BE2C (cell line): ENCODE measurements at regions not wholly inside any gene's neighbourhood (a gene's known extent, or its start where the extent isn't known, plus 50 kb on each side); places are given as distances from the start of the nearest gene placed in this dataset.

Experiments
- DNase-seq: peaks from one replicate; pipeline ENCODE4 v3.0.0-alpha.2; 2020
- H3K27me3 ChIP-seq: fragments of 250-450 bp; sonication (Bioruptor Pico); 2 replicates; pipeline ENCODE4 v1.5.1; 2020; ENCODE audit warnings: mild to moderate bottlenecking
- H3K36me3 ChIP-seq: fragments of 250-450 bp; sonication (Bioruptor Pico); 2 replicates; pipeline ENCODE4 v1.5.1; 2020; ENCODE audit warnings: mild to moderate bottlenecking
- H3K4me1 ChIP-seq: fragments of 250-450 bp; sonication (Bioruptor Pico); 2 replicates; pipeline ENCODE4 v1.5.1; 2020
- H3K4me3 ChIP-seq: 2 replicates; pipeline ENCODE4 v1.5.1; 2011; ENCODE audit warnings: low read depth, low read length
- H3K9me3 ChIP-seq: fragments of 250-450 bp; sonication (Bioruptor Pico); 2 replicates; pipeline ENCODE4 v1.5.1; 2020
- TF ChIP-seq, protein P1 (sequence below): IDR thresholded peaks from 2 replicates; pipeline ENCODE4 v1.5.1; 2012; ENCODE audit warnings: mild to moderate bottlenecking, low read depth, low read length

DNA sequence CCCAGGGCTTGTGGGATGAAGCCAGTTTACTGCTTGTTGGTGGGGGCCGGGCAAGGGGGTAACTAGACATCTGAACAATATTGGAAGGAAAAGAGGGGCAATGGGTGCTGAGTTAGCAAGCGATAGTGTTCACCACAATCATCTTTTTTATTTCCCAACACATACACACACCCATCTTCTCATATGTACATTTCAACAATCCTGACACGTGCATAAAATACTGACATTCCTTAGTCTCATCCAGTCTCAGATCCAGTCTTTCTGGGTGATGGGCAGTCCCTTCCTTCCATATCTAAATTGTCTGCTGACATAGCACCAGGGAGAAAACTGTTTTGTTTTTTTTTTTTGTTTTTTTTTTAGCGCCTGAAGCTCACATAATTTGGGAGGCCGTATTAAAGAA lies 333.6 kb upstream of the TRPC7 start:
- no peaks in the 10 kb centered on the region for H3K36me3 ChIP-seq
- no peak overlapping the region for H3K4me3 ChIP-seq
- TF ChIP-seq, protein P1, sequence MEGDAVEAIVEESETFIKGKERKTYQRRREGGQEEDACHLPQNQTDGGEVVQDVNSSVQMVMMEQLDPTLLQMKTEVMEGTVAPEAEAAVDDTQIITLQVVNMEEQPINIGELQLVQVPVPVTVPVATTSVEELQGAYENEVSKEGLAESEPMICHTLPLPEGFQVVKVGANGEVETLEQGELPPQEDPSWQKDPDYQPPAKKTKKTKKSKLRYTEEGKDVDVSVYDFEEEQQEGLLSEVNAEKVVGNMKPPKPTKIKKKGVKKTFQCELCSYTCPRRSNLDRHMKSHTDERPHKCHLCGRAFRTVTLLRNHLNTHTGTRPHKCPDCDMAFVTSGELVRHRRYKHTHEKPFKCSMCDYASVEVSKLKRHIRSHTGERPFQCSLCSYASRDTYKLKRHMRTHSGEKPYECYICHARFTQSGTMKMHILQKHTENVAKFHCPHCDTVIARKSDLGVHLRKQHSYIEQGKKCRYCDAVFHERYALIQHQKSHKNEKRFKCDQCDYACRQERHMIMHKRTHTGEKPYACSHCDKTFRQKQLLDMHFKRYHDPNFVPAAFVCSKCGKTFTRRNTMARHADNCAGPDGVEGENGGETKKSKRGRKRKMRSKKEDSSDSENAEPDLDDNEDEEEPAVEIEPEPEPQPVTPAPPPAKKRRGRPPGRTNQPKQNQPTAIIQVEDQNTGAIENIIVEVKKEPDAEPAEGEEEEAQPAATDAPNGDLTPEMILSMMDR, result no peak
- no peaks in the 10 kb centered on the region for H3K4me1 ChIP-seq
- H3K9me3 ChIP-seq, result no peaks in the 10 kb centered on the region
- H3K27me3 ChIP-seq, result no peaks in the 10 kb centered on the region
- DNase-seq, result no peak

DNA sequence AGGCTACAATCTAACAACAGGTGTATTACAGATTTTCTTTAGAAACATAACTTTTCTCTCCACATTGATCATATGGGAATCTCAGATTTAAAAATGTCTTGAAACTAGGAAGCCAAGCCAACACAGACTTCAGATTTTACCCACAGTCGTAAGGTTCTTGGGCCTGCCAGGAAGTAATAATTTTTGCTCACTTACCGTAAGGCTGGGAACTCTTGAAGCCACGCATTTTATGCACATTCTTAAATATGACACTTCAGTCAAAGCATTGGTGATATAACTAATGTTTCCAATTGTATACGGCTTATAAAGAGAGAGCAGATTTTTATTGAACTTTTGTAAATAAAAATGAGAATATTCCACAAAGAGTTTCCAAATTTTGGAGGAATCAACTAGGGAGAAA lies 328.9 kb upstream of the TRPC7 start:
- Histone ChIP-seq H3K9me3 (no peaks in the 10 kb centered on the region), H3K27me3 (no peaks in the 10 kb centered on the region), H3K4me1 (no peaks in the 10 kb centered on the region), H3K4me3 (no peak overlapping the region), H3K36me3 (no peaks in the 10 kb centered on the region)
- DNase-seq, result no peak
- TF ChIP-seq, protein P1, result no peak

DNA sequence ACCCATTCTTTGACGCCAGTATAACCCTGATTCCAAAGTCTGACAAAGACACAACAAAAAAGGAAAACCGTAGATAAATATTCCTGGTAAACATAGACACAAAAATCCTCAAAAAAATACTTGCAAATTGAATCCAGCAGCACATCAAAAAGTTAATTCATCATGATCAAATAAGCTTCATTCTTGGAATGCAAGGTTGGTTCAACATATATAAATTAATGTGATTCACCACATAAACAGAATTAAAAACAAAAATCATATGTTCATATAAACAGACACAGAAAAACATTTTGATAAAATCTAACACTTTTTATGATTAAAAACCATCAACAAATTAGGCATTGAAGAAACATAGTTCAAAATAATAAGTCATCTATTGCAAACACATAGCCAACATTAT lies 324.2 kb upstream of the TRPC7 start:
- no peak overlapping the region for H3K4me3 ChIP-seq
- TF ChIP-seq, protein P1, result no peak
- no peaks in the 10 kb centered on the region for H3K4me1 ChIP-seq
- no peaks in the 10 kb centered on the region for H3K9me3 ChIP-seq
- H3K36me3 ChIP-seq, result no peaks in the 10 kb centered on the region
- H3K27me3 ChIP-seq, result no peaks in the 10 kb centered on the region
- DNase-seq, result no peak

DNA sequence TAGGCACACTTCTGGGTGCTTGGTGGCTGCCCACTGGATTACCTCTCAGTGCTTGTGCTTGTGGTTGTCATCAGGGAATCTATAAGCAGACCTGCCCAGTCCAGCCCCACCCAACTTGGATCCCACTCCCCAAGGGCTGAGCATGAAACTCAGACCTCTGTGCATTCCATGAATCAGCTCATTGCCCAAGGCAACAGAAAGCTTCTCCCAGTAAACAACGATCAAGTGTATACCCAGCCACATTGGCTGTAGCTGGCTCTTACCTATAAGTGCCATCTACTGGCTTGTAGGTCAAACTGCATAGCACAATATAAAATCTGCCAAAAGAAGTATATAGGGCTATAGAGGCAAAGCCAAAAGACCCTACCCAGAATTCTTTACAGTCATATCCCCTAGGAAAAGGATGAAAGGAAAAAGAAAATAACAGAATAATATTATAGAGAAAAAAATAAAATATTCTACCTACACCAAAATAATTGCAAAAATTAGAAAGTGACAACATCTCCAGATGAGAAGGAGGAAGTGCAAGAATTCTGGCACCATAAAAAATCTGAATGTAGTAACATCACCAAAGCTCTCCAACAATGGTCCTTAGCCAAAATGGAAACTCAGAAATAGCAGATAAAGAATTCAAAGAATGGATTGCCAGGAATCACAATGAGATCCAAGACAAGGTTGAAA lies 321.0 kb upstream of the TRPC7 start:
- no peak for DNase-seq
- Histone ChIP-seq H3K4me1 (no peaks in the 10 kb centered on the region), H3K36me3 (no peaks in the 10 kb centered on the region), H3K27me3 (no peaks in the 10 kb centered on the region), H3K9me3 (no peaks in the 10 kb centered on the region), H3K4me3 (no peak overlapping the region)
- TF ChIP-seq, protein P1, result peak; percentile 41

DNA sequence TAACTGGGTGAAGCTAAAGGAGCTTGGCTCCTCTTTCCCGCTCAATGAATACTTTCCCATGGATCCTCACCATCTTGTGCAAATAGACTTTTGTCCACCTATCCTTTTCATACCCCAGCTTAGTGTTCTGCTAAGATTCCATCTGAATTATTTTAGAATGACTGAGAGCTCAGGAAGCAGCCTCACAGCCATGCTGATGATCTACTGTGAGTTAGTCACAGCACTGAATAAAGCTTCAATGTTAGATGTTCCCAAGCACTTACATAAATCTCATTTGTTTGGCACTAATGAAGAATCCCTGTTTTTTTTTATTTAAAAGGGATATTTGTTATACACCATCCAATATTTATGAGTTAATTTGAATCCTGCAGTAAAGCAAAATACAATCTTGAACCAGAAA lies 317.6 kb upstream of the TRPC7 start:
- H3K4me1 ChIP-seq, result no peaks in the 10 kb centered on the region
- DNase-seq, result no peak
- H3K4me3 ChIP-seq, result no peak overlapping the region
- TF ChIP-seq, protein P1, result no peak
- H3K36me3 ChIP-seq, result no peaks in the 10 kb centered on the region
- no peaks in the 10 kb centered on the region for H3K9me3 ChIP-seq
- H3K27me3 ChIP-seq, result no peaks in the 10 kb centered on the region

DNA sequence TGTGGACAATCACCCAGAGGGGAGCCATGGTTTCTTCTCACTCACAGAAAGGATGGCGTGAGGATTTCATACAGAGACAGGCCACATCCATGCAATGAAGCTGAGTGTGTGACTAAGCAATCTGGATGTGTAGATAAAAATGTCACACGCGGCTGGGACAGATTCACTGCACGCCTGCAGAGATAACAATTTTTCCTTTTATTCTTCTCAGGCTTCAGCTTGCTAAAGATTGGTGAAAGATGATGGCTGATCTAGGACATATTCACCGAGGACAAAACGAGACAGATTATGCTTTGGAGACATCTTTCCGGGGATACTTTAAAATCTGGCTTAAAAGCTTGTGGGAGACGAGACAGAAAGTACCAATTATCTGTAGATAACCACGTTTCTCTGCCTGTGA lies 313.9 kb upstream of the TRPC7 start:
- no peak for DNase-seq
- Histone ChIP-seq H3K9me3 (no peaks in the 10 kb centered on the region), H3K36me3 (no peaks in the 10 kb centered on the region), H3K4me1 (no peaks in the 10 kb centered on the region), H3K4me3 (no peak overlapping the region), H3K27me3 (no peaks in the 10 kb centered on the region)
- TF ChIP-seq, protein P1, result no peak
